SK-N-DZ (cell line): ENCODE measurements at regions not wholly inside any gene's neighbourhood (a gene's known extent, or its start where the extent isn't known, plus 50 kb on each side); places are given as distances from the start of the nearest gene placed in this dataset.
"Not testable (repeated sequence)": the region's sequence is repeated elsewhere in the genome, so short reads cannot be mapped to it uniquely, and the experiment has no call there.

Experiments
- DNase-seq: peaks from one replicate; pipeline ENCODE4 v3.0.0-alpha.2; 2015; ENCODE audit warnings: low spot score

DNA sequence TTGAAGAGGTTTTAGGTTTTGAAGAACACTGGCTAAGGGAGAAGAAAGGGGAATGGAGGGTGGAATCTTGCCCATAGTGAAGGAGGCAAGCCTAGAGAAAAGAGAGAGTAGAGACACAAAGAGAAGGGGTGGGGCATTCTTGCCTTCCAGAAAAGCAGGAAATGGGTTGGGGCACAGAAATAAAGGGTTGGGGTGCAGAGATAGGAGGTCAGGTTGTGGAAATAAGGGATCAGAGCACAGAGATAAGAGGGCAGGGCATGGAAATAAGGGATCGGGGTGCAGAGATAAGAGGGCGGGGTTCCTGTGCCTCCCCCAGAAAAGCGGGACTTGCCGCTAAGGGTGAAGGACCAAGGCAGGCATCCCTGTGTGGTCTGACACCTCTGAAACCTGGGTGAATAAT, 69.9 kb downstream of the ALG1L2 start:
- DNase-seq = not testable (repeated sequence)

DNA sequence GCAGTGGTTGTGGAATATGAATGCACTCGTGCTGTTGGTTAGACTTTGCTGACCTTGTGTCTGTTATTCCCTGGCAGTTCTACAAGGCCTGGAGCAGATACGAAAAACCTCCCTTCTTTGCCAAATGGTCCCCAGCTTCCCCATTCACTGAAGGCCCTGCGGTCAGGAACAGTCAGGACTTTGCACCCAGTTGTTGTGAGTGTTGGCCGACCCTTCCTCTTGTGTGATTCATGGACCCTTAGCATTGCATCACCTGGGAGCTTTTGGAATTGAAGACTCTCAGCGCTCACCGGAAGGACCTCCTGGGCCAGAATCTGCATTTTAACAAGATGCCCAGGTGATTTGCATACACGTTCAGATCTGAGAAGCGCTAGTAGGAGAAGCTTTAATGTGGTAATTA, 71.6 kb downstream of the ALG1L2 start:
- not testable (repeated sequence) for DNase-seq

DNA sequence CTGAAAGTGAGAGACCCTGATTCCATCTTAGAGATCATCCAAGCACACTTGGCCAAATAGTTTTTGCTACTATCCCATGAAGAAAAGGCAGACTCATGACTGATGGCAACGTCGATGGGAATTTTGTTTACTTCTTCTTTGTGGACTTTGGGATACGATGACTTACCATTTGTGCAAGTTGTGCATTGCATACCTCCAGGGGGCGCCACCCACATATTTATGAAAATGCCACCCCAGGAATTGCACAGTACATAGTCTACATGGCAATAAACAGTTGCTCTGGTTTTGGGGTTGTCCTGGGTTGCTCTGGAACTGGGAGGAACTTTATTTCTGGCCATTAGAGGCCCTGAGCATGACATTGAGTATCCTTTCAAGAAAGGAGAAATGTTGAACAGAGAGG, 73.8 kb downstream of the ALG1L2 start:
- DNase-seq = not testable (repeated sequence)

DNA sequence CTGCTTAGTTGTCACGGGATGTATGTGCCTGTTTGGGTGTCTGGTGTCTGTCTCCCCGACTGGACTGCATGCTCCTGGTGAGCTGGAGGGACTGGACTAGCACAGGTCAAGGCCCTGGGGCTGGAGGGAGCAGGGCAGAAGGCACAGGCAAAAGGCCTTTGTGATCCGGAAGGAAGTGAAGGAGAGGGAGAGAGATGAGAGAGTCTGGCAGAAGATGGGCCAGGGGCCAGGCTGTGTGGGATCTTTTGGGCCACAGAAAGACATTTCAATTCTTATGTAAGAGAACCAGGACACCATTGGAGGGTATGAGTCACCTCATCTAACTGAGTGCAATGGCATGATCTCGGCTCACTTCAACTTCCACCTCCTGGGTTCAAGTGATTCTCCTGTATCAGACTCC, 85.2 kb downstream of the ALG1L2 start:
- DNase-seq = not testable (repeated sequence)

DNA sequence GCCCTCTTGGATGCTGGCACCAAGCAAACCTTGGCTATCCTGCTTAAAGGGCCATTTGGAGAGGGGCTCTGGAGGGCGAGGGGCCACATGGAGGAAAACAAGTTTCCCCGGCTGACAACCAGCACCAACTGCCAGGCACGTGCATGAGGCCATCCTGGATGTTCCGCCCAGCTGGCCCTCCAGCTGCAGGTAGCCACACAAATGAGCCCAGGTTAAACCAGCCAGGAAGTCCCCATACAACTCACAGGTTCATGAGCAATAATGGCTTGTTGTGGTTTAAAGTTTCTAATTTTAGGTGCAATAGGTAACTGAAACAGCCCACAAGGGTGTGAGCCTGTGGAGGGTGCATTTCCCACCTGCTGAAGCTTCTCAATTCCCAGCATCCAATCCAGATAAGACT, 93.6 kb downstream of the ALG1L2 start:
- DNase-seq = not testable (repeated sequence)

DNA sequence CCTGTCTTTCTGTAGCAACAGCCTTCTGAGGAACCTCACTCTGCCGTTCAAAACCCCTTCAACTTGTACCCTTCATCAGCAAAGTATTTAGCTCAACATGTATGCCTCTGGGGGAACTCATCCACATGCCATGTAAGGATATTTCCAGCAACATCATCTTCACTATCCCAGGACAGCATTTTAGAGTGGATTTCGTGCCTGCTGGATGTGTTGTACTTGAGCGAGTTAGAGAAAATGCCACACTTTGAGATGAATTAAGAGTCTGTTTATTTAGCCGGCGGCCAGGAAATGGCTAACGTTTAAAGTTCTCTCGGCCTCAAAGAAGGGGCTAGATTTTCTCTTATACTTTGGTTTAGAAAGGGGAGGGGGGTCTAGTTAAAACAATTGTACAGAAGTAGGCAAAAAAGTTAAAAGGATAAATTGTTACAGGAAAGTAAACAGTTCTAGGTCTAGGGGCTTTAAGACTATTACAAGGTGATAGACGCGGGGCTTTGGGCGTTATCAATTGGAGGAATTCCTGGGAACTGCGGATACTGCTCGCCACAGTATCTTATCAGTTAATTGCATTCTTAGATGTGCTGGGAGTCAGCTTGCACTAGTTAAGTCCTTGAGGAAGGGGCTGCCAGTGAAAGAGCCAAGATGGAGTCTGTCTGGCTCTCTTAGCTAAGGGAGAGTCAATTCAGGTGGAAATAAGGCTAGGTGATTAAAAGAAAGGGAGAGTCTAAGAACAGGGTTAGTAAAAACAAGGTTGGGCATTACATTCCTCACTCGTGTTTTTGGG, 95.0 kb downstream of the ALG1L2 start:
- DNase-seq = not testable (repeated sequence)

DNA sequence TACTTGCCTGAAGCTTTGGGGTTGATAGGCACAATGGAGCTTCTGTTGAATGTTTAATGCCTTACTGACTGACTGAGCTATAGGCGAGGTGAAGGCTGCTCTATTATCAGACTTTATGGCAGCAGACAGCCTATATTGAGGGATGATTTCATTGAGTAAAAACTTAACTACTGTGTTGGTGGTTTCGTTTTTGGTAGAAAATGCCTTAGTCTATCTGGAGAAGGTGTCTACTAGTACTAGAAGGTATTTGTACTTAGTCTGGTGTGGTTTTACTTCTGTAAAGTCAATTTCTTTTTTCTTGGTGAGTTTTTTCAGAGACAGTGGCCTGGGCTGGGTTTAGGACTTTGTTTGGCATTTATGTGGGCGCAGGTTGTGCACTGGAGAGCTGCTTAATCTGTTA, 97.2 kb downstream of the ALG1L2 start:
- DNase-seq = not testable (repeated sequence)

DNA sequence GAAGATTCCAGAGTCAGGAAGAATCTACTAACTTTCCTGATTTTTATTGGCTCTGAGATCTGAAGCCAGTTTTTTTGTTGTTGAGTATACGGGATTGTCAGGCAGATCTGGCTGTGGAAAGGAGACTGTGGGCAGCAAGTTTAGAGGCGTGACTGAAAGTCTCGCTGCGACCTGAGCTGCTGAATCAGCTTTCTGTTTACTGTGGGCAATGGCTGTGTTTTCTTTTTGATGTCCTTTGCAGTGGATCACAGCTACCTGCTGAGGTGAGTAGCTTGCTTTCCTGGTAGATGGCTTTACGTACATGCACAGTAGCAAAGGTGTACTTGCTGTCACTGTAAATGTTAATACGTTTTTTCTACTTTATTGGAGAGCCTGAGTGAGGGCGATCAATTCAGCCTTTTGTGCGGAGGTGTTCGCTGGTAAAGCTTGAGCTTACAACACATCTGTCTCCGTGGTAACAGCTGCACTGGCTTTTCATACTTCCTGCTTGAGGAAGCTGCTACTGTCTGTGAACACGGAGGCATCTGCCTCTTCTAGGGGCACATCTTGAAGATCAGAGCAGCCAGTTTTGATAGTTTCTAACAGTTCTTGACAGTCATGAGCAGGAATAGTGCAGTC, 97.8 kb downstream of the ALG1L2 start:
- not testable (repeated sequence) for DNase-seq

DNA sequence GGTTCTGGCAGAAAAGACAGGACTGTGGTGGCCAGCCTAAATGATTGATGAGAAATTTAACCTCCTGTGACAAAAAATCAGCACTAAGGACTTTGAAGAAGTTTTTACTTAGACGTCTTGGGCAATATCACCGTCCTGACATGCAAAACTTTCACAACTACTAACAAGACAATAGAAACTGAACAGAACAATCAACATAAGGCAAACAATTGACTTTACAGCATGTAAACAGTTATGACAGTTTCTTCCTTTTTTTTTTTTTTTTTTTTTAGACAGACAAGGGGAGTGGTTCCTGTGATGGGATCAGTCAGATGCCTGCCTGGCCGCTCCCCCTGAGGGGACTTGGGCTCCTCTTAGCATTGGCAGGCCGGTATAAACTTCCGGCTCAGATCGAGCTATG, 100.8 kb downstream of the ALG1L2 start:
- not testable (repeated sequence) for DNase-seq

DNA sequence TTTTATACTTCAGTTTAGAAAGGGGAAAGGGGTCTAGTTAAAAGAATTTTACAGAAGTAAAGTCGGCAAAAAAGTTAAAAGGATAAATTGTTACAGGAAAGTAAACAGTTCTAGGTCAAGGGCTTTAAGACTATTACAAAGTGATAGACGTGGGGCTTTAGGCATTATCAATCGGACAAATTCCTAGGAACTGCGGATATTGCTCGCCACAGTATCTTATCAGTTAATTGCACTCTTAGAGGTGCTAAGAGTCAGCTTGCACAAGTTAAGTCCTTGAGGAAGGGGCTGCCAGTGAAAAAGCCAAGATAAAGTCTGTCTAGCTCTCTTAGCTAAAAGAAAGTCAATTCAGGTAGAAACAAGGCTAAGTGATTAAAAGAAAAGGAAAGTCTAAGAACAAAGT, 102.1 kb downstream of the ALG1L2 start:
- not testable (repeated sequence) for DNase-seq

DNA sequence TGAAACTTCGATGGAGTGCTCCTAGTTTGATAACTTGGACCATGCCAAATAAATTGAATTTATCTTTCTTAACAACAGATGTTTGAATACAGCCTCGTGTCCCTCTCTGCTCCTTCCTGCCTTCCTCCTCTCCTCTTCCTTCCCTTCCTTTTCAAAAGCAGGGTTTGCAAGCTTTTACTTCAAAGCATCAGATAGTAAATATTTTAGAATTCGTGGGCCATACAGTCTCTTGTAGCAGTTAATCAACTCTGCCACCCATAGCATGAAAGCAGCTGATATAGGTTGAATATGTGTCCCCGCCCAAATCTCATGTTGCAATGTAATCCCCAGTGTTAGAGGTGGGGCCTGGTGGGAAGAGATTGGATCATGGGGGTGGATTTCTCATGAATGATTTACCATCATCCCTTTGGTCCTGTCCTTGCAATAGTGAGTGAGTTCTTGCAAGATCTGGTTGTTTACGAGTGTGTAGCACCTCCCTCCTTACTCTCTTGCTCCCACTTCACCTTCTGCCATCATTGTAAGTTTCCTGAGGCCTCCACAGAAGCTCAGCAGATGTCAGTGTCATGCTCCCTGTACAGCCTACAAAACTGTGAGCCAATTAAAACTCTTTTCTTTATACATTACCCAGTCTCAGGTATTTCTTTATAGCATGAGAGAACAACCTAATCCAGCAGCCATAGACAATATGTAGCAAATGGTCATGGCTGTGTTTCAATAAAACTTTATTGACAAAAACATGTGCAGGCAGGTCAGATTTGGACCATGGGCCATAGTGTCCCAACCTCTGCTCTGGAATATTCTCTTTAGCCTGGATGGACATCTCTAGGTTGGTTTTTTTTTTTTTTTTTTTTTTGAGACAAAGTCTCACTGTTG, 102.8 kb downstream of the ALG1L2 start:
- DNase-seq = not testable (repeated sequence)

DNA sequence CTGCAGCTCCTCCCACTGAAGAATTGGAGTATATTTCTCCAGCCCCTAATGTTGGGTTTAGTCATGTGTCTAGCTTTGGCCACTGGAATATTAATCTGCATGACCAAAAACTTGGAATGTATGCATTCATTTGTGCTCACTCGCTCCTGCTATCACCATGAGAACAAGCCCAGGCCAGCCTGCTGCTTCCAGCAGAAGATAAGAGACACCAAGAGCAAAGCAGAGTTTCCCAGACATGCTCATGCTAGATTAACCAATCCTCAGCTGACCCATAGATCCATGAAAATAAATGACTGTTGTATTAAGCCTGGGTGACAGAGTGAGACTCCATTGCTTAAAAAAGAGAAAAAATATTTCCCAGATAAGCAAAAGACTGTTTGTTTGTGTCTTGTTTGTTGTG, 119.6 kb downstream of the ALG1L2 start:
- not testable (repeated sequence) for DNase-seq

DNA sequence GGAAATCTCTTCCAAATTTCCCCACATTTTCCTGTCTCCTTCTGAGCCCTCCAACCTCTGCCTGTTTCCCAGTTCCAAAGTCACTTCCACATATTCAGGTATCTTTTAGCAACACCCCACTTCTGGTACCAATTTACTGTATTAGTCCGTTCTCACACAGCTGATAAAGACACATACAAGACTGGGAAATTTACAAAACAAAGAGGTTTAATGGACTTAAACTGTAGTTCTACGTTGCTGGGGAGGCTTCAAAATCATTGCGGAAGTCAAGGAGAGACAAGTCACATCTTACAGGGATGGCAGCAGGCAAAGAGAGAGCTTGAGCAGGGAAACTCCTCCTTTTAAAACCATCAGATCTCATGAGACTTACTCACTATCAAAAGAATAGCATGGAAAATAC, 122.0 kb downstream of the ALG1L2 start:
- DNase-seq = not testable (repeated sequence)

DNA sequence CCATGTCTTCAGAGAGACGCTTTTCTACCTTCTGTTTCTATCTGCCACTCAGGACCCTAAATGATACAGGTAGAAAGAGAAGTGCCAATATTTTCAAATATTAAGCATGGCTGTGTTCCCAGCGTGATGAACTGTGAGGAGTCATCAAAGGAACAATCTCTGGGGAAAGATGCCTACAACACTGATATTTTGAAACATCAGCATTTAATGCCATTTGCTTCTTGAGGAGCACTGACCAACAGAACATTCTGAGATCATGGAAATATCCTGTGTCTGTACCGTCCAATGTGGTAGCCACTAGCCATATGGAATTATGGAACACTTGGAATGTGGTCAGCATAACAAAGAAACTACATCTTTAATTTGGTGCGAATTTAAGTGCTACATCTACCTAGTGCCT, 117.9 kb upstream of the COL6A5 start:
- no peak for DNase-seq

DNA sequence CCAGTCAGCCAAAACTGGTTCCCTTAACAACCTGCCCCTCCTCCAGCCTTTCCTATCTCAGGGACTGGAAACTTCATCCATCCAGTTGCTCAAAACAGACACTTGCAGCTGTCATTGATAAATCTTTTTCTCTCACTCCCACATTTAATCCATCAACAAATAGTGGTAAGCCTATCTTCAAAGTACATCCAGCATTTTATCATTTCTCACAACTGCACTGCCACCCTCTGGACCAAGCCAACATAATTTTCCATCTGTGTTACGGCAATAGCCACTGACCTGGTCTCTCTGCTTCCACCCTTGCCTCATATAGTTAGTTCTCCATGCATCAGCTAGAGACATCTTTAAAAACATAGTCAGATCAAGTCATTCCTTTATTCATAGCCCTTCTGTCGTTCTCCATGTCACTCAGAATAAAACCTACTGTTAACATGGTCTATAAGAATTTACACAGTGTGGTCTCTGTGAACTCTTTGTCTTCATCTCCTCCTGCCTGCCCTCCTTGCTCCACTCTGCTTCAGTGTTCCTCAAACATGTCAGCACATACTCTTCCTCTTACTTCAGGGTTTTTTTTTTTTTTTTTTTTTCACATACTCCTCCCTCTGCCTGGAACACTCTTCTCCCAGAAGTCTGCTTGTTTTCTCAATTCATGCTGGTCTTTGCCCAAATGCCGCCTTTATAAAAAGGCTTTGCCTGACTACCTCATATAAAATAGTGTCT, 102.5 kb upstream of the COL6A5 start:
- DNase-seq = peak; percentile 10

DNA sequence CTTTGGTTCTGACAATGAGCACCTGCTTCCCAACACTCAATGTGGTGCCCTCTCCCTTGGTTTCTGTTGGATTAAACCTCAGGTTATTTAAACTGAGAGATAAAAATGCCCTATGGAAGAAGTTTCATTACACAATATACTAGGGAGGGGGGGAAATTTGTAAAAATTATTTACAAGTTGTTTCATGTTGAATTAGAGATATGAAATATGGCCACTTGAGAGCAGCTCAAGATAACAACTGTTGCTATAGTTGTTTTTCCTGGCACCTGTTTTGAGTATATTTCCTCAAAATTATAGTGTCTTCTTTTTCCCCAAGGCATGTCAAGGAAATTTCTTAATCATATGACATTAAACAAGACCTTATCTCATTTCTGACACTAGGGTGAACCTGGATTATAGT, 101.7 kb upstream of the COL6A5 start:
- no peak for DNase-seq

DNA sequence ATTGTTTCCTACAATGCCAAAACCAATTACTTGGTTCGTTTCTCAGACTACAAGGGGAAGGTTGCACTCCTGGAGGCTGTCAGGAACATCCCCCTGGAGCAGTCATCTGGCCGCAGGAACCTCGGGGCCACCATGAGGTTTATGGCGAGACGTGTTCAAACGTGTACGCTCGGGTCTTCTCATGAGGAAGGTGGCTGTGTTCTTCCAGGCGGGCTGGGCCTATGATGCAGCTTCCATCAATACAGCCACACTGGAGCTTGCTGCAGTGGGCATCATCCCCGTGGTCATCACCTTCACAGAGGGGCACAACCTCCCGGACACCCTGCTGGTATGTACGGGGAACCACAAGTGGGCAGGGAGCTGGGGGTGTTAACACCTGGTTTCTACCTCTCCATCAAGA, 94.5 kb upstream of the COL6A5 start:
- DNase-seq = no peak

DNA sequence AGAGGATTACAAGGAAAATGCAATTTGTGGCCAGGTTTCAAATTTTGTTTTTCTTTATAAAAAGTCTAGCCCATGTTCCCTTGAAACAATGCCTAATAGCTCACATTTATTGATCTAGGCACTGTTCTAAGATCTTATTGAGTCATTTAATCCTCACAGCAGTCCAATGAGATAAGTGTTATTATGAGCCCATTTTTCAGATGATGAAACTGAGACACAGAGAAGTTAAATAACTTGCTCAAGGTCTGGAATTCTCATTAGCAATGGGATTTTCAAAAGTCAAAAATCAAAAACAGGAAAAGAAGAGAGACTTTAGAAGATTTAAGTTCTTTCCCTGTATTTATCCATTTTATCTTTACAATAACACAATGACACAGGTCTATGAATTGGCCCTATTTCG, 90.0 kb upstream of the COL6A5 start:
- no peak for DNase-seq

DNA sequence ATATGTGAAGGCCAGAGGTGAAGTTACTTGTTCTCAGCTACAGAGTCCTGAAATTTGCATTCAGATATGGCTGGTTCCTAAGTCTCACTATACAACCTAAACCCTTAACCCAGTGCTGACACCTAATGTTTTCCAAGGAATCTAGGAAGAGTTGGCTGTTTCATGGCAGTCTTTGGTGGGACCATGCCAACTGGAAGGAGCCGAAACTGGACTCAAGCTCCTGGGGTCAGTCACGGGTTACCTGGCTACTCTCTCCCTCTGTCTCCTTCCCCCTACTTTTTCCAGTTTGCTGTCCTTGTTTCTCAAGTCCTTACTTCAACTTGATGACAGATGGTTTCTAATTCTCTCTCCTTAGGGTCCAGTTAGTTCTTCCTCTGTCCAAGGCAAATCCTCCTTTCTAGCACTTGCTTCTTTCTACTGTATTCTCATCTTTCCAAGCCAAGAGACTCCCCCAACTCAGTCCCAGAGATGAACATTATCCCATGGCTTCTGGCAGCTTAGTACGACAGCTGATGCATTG, 88.6 kb upstream of the COL6A5 start:
- DNase-seq = no peak

DNA sequence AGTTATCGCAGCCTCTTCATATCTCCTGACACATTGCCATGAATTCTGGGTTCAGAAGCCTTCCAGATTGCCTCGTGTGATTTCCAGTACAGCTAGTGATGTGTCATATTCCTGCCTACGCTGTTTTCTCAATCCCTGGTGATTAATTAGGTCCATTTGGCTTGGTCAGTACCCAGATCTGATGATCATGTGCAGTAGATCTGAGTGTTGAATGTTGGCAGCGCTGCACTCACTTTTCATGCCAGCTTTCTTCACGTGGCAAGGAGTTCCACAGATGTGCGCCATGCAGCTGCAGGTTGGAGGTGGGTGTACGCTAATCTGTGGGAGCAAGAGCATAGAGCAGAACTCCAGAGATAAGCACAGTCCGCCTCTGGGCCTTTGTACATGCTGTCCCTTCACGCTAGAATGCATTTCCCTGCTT, 86.9 kb upstream of the COL6A5 start:
- DNase-seq = no peak

DNA sequence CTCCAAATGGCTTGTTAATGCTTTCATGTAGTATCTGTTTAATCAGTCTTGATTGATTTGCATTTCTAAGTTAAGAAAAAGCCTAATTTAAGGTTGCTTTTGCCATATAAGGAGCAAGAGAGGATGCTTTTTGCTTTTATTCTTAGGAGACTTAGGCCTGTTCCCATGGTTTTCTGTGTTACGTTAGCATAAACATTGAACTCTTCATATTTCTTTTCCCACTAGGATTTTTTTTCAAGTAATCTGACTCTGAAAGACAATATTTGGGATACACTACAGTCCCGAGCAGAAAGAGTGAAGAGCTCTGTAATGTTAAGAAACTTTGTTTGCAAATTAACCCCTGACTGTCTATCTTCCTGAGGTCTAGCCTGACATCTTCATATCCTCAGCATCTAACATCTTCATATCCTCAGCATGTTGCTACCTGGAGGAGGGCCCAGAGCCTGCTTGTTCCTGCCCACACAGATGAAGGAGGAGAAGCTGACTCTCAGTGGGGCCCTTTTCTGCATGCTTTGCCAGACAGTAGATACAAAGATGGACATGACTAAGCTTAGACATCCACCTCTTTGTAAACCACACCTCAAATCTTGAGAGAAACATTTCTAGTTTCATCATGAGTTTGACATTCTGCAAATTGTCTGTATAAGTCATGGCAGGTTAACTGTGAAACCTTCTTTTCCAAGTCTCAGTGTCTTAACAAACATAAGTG, 86.2 kb upstream of the COL6A5 start:
- no peak for DNase-seq
